Upper lobe of left lung (tissue), 6 donors: ENCODE measurements at regions not wholly inside any gene's neighbourhood (a gene's known extent, or its start where the extent isn't known, plus 50 kb on each side); places are given as distances from the start of the nearest gene placed in this dataset.

Experiments used
- ATAC-seq, 2 donors: fragments of 200-7000 bp; cut with Tn5 transposase; one replicate each; pipeline ENCODE4 v1.9.1; 2022; ENCODE audit warnings: mild to moderate bottlenecking in 2 of 2, moderate library complexity in 2 of 2; ENCODE audit not compliant: low FRiP score in 2 of 2
- DNase-seq, 2 donors: peaks; one replicate each; pipeline ENCODE4 v3.0.0-alpha.2; 2019 to 2020
- H3K27ac ChIP-seq, 4 donors: fragments of 200-600 bp; sonication (generic); one replicate each; pipeline ENCODE4 v1.5.1; 2016 to 2019
- H3K27me3 ChIP-seq, 4 donors: fragments of 200-600 bp; sonication (generic); one replicate each; pipeline ENCODE4 v1.5.1; 2017 to 2019
- H3K36me3 ChIP-seq, 4 donors: fragments of 200-600 bp; sonication (generic); one replicate each; pipeline ENCODE4 v1.5.1; 2016 to 2019
- H3K4me1 ChIP-seq, 4 donors: fragments of 200-600 bp; sonication (generic); one replicate each; pipeline ENCODE4 v1.5.1; 2018 to 2019
- H3K4me3 ChIP-seq, 4 donors: fragments of 200-600 bp; sonication (generic); one replicate each; pipeline ENCODE4 v1.5.1; 2017 to 2019; ENCODE audit warnings: mild to moderate bottlenecking in 2 of 4, moderate library complexity in 1 of 4
- H3K9me3 ChIP-seq, 4 donors: fragments of 200-600 bp; sonication (generic); one replicate each; pipeline ENCODE4 v1.5.1; 2018 to 2019
- EP300 ChIP-seq, 4 donors: sonication (generic); formaldehyde crosslinking; IDR thresholded peaks; one replicate each; pipeline ENCODE4 v1.5.1; 2017; ENCODE audit warnings: antibody characterized with exemption in 4 of 4, control low read depth in 2 of 4
- POLR2A ChIP-seq, 4 donors: fragments of 450-650 bp; IDR thresholded peaks; one replicate each; pipeline ENCODE4 v1.5.1; 2016 to 2017; ENCODE audit warnings: antibody characterized with exemption in 4 of 4, mild to moderate bottlenecking in 2 of 4
- POLR2AphosphoS5 ChIP-seq, 2 donors: sonication (generic); formaldehyde crosslinking; IDR thresholded peaks; one replicate each; pipeline ENCODE4 v1.5.1; 2017; ENCODE audit warnings: antibody characterized with exemption in 2 of 2
- WGBS, 2 donors: methylation state at CpG; one replicate each; pipeline ENCODE4 v1.1.5; 2017 to 2018; 5-methylcytosine and 5-hydroxymethylcytosine counted together
- TF ChIP-seq, protein P1 (sequence below), 6 experiments: fragments of 450-650 bp in 4 of 6; fragments of 200-600 bp in 2 of 6; sonication (generic) in 2 of 6; IDR thresholded peaks; one replicate each; pipeline ENCODE4 v1.5.1; 2016 to 2019; ENCODE audit warnings: antibody characterized with exemption in 6 of 6
- donor health status: DM: no; HTN: no; CAD: no; lungs with moderate emphysema.
- donor health status: DM: no; HTN: yes; CAD: no; lungs with severe emphysema.

GRCh38 chr2:151186011-151186410, 75.7 kb downstream of the RBM43 start:
- ATAC-seq (no peak), DNase-seq (peak in 1 of 2 donors; percentile 69)
- TF ChIP-seq EP300 (IDR thresholded peaks at IDR 0.05) (no peak), POLR2A (IDR thresholded peaks at IDR 0.05) (no peak)
- Histone ChIP-seq H3K36me3 (no peaks in the 10 kb centered on the region), H3K27ac (no peak overlapping the region), H3K27me3 (no peaks in the 10 kb centered on the region), H3K4me3 (no peak overlapping the region), H3K9me3 (no peaks in the 10 kb centered on the region), H3K4me1 (no peaks in the 10 kb centered on the region)
- WGBS, 2 donors = 96 to 97% methylated on average over 15 of the region's 15 CpGs

GRCh38 chr2:151182899-151183809, 78.5 kb downstream of the RBM43 start:
- H3K9me3 ChIP-seq = no peaks in the 10 kb centered on the region
- no peaks in the 10 kb centered on the region for H3K4me1 ChIP-seq
- no peak overlapping the region for H3K27ac ChIP-seq
- no peaks in the 10 kb centered on the region for H3K27me3 ChIP-seq
- DNase-seq (no peak), ATAC-seq (no peak)
- H3K36me3 ChIP-seq = no peaks in the 10 kb centered on the region
- H3K4me3 ChIP-seq = no peak overlapping the region
- TF ChIP-seq POLR2A (IDR thresholded peaks at IDR 0.05) = no peak
- TF ChIP-seq POLR2AphosphoS5 (IDR thresholded peaks at IDR 0.05) = no peak
- TF ChIP-seq, protein P1, sequence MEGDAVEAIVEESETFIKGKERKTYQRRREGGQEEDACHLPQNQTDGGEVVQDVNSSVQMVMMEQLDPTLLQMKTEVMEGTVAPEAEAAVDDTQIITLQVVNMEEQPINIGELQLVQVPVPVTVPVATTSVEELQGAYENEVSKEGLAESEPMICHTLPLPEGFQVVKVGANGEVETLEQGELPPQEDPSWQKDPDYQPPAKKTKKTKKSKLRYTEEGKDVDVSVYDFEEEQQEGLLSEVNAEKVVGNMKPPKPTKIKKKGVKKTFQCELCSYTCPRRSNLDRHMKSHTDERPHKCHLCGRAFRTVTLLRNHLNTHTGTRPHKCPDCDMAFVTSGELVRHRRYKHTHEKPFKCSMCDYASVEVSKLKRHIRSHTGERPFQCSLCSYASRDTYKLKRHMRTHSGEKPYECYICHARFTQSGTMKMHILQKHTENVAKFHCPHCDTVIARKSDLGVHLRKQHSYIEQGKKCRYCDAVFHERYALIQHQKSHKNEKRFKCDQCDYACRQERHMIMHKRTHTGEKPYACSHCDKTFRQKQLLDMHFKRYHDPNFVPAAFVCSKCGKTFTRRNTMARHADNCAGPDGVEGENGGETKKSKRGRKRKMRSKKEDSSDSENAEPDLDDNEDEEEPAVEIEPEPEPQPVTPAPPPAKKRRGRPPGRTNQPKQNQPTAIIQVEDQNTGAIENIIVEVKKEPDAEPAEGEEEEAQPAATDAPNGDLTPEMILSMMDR (IDR thresholded peaks at IDR 0.05) = no peak
- no peak for TF ChIP-seq EP300 (IDR thresholded peaks at IDR 0.05)
- WGBS, 2 donors = 58 to 65% methylated on average over 7 of the region's 7 CpGs

- no peak for DNase-seq
- no peak overlapping the region for H3K27ac ChIP-seq
- H3K4me1 ChIP-seq = no peaks in the 10 kb centered on the region
- no peaks in the 10 kb centered on the region for H3K9me3 ChIP-seq
- H3K27me3 ChIP-seq = no peaks in the 10 kb centered on the region
- 81 to 89% methylated on average over 3 of the region's 3 CpGs for WGBS, 2 donors
- no peaks in the 10 kb centered on the region for H3K36me3 ChIP-seq
- no peak overlapping the region for H3K4me3 ChIP-seq
- TF ChIP-seq EP300 (IDR thresholded peaks at IDR 0.05) (no peak), POLR2A (IDR thresholded peaks at IDR 0.05) (no peak), POLR2AphosphoS5 (IDR thresholded peaks at IDR 0.05) (no peak)
- TF ChIP-seq, protein P1 (IDR thresholded peaks at IDR 0.05) = no peak
- no peak for ATAC-seq
Observed at GRCh38 chr2:151182396-151182795, 79.3 kb downstream of the RBM43 start.

GRCh38 chr2:151181524-151181923, 80.1 kb downstream of the RBM43 start:
- Histone ChIP-seq H3K36me3 (no peaks in the 10 kb centered on the region), H3K4me1 (no peaks in the 10 kb centered on the region), H3K27me3 (no peaks in the 10 kb centered on the region), H3K4me3 (no peak overlapping the region), H3K9me3 (no peaks in the 10 kb centered on the region), H3K27ac (no peak overlapping the region)
- ATAC-seq (no peak), DNase-seq (no peak)
- no peak for TF ChIP-seq POLR2A (IDR thresholded peaks at IDR 0.05)
- no peak for TF ChIP-seq EP300 (IDR thresholded peaks at IDR 0.05)
- no peak for TF ChIP-seq POLR2AphosphoS5 (IDR thresholded peaks at IDR 0.05)
- TF ChIP-seq, protein P1 (IDR thresholded peaks at IDR 0.05) = no peak
- WGBS, 2 donors = 62 to 80% methylated on average over 6 of the region's 6 CpGs

DNA sequence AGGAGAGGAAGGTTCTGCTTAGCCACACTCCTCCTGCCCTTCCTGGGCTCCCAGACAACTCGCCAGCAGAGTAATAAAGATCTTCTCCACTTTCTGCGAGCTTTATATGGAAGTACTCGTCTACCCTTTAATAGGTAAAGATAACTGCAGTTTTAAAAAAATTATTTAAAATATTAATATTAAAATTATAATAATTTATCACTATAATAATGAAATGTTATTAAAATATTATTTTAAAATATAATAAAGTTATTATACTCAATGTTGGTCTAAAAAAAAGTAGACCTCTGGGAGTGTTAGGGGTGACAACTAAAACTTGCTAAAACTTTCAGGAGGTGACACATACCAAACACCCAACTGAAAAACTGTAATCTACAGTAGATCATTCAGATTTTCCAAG, 81.5 kb downstream of the RBM43 start:
- no peak for TF ChIP-seq POLR2A (IDR thresholded peaks at IDR 0.05)
- Histone ChIP-seq H3K27ac (no peak overlapping the region), H3K27me3 (no peaks in the 10 kb centered on the region), H3K36me3 (no peaks in the 10 kb centered on the region), H3K4me3 (no peak overlapping the region), H3K4me1 (no peaks in the 10 kb centered on the region), H3K9me3 (no peaks in the 10 kb centered on the region)
- DNase-seq = no peak
- WGBS, 2 donors = 89 to 92% methylated on average over 3 of the region's 3 CpGs
- ATAC-seq = no peak

- no peak for DNase-seq
- H3K27ac ChIP-seq = no peak overlapping the region
- no peaks in the 10 kb centered on the region for H3K36me3 ChIP-seq
- H3K4me1 ChIP-seq = no peaks in the 10 kb centered on the region
- H3K4me3 ChIP-seq = no peak overlapping the region
- WGBS, 2 donors = 81 to 92% methylated on average over 5 of the region's 5 CpGs
- no peaks in the 10 kb centered on the region for H3K9me3 ChIP-seq
- TF ChIP-seq EP300 (IDR thresholded peaks at IDR 0.05) (no peak), POLR2AphosphoS5 (IDR thresholded peaks at IDR 0.05) (no peak), POLR2A (IDR thresholded peaks at IDR 0.05) (no peak)
- TF ChIP-seq, protein P1 (IDR thresholded peaks at IDR 0.05) = no peak
- H3K27me3 ChIP-seq = no peaks in the 10 kb centered on the region
- ATAC-seq = no peak
Observed at GRCh38 chr2:151178207-151178606, 83.5 kb downstream of the RBM43 start.
